Left forelimb (tissue), 1 donor: ENCODE measurements at regions not wholly inside any gene's neighbourhood (a gene's known extent, or its start where the extent isn't known, plus 50 kb on each side); places are given as distances from the start of the nearest gene placed in this dataset.

Experiments
- DNase-seq: peaks from one replicate; pipeline ENCODE4 v3.0.0-alpha.2; 2018; ENCODE audit warnings: low spot score

DNA sequence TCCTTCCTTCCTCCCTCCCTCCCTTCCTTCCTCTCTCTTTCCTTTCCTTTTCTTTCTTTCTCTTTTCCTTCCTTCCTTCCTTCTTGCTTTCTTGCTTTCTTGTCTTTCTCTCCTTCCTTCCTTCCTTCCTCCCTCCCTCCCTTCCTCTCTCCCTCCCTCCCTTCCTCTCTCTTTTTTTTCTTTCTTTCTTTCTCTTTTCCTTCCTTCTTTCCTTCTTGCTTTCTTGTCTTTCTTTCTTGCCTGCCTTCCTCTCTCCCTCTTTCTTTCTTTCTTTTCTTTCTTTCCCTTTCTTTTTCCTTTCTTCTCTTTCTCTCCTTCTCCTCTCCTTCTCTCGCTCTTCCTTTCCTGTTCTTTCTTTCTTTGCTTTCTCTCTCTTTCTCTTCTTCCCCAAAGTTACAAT lies 728.4 kb upstream of the ADAMTS5 start:
- no peak for DNase-seq

DNA sequence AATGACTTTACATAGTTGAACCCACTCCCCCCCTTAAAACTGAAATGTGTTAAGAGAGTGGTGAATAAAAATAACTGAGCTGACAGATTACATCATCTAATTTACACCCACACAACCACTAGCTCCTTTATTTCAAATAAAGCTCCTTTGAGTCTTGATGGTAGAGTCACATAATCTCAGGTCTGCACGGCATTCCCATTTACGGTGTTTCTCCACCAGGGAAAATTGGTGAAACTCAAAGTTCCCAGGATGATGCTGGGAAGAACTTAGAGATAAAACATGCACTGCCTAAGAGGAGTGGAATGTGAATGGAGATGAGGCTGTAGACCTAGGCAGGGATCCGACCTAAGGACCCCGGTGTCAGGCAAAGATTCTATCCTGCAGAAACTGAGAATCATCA lies 727.8 kb upstream of the ADAMTS5 start:
- DNase-seq: no peak

DNA sequence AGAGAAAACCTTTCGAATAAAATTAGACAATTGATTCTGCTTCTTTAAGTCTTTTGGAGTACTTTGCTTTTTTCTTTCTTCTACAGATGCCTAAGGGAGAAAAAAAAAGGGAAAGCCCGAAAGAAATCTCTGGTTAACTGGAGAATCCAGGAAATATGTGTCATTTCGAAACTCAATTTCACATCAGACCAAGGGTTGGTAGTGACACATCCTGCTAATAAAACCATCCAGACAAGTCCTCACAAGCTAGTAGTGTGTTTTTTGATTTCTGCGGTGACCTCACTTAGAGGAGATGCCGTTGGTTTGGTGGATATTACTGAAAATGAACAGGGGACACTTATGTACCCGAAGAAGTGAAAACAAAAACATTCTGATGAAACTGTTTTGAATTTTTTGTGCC lies 726.5 kb upstream of the ADAMTS5 start:
- DNase-seq: no peak

- DNase-seq: no peak
Measured at GRCh38 chr21:27691516-27691915, 724.6 kb upstream of the ADAMTS5 start.

DNA sequence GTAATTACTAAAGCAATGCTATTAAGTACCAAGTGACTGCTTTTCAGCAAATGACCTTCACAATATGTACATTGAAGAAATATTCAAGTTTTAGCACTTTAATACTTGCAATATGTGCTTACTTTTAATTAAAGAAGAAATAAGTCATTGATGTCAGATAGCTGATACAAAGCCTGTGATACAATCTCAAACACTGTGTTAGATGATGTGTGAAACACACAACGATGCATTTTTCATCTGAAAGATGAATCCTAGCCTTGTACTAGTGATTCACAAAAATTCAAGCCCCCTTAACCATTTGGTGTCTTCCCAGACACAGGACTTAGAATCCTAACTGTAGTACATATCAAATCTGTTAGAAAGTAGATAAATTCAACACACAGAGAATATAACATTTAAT lies 724.1 kb upstream of the ADAMTS5 start:
- DNase-seq: no peak

GRCh38 chr21:27690426-27690825 lies 723.5 kb upstream of the ADAMTS5 start:
- no peak for DNase-seq

- no peak for DNase-seq
Measured at GRCh38 chr21:27688773-27689172, 721.9 kb upstream of the ADAMTS5 start.

DNA sequence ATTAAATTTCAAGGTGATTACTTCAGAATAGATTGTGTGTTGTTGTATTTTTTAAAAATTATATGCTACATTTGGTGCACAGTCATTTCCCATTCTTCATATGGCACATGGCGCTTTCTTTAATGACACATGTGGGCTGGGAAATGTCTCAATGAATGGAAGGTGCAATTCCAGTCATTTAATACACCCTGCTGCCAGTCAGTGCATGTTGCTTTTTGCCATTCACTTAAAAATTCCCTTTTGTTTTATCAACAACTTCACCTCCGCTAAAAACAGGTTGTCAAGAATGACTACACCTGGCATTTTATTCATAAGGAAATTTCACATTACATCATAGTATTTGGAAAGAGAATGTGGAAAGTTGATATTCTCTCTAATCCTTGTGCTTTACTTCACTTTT lies 716.4 kb upstream of the ADAMTS5 start:
- DNase-seq: no peak

DNA sequence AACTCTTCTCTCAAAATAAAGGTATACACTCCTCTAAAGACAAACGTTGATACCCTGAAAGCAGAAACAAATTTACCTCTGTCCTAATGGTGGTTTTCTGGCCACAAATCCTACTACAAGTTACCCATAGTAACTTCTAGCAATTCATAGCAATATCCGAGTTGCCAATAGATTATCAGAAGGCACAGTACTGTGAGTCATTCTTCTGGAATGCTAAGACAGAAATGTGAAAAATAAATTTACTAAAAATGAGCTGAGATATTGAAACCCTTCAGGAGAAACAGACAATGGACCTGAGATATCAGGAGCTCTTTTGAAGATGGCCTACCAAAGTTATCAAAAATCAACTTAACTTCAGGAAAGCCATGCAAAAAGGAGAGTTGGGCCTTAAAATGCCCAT lies 715.0 kb upstream of the ADAMTS5 start:
- no peak for DNase-seq

DNA sequence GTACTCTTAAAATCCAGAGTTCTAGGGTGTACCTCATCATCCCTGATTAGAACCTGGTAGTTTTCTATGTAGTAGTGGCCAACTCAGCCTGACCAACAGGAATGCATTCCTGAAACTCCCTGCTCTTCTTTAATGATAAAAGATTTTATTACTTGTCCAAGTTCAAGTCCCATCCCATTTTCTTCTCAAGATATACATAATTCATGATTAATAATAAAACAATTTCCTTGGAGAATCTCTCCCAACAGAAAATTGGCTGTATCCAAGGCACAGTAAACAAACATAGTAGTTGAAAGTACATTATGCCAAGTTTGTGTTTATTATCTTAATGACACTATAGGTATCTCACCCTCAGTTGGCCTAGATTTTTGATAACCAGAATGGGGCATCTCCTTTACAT lies 714.1 kb upstream of the ADAMTS5 start:
- no peak for DNase-seq

- no peak for DNase-seq
Measured at GRCh38 chr21:27680181-27680580, 713.3 kb upstream of the ADAMTS5 start.

- DNase-seq: no peak
Measured at GRCh38 chr21:27678511-27678910, 711.6 kb upstream of the ADAMTS5 start.

DNA sequence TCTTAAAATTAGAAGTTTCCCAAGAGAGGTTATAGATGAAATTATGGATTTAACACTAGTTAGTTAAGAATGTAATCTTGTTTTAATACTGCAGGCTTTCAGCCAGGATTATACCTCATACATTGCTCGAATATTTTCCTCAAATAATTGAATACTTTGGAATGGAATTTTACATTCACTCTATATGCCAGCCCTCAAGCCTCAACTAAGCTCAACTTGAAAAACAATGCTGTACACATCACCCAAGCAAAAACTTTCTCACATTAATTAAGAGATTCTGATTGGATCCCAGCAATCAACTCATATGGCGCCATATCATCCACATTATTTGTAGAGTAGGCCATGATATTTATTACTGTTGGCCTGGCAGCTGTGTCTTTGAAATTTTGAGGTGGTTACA lies 710.7 kb upstream of the ADAMTS5 start:
- DNase-seq: no peak

DNA sequence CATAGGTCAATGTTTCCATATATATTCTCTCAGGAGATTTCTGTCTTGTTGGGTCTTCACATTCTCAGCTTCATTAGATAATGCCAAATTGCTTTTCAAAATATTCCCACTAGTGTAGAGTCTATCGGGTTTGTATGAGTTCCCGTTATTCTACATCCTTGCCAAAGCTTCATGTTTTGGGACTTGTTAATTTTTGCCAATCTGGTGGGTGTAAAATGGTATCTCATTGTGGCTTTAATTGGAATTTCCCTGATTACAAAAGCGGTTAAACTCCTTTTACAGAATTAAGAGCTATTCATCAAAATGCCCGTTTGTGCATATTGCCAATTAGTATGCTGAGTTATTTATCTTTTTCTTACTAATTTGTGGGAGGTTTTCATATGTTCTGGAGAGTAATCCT lies 708.4 kb upstream of the ADAMTS5 start:
- DNase-seq: no peak

DNA sequence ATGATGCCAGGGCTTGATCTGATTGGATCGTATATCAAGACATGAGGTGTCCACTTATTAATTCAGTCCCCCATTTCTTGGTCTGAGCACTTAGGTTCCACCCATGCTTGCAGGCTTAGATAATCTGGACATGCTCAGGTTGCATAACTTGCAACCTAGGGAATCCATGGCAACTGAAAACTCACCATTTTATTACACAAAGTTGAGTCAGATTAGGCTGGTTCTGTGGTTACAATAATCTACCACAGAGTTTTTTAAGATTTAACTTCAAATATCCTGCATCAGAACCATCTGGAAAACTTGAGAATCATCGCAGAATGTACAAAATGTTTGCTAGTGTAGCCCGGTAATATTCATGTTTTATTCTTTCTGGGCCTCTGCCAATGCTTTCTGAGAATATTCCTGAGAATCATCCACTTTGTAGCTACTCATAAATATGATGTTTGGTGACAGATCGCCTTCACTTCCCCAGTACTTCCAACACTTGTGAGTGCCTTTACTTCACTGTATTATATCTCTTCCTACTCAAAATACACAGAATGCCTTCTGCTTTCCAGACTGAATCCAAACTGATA lies 707.2 kb upstream of the ADAMTS5 start:
- no peak for DNase-seq

DNA sequence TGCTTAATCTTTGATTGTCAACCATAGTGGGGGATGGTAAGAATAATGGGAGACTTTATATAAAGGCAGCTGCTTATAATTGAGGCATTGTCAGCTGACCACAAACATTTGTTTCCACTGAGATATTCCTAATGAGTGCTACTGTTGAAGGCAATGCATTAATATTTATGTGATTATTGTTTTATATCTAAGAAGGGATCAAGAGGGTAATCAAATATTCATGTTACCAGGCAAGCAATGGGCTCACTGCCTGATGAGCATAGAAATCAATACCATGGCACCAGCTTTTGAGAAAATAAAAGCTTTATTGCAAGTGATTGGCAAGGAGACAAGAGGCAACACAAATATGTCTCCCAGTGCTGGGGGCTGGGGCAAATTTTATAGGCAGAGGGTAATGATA lies 706.7 kb upstream of the ADAMTS5 start:
- no peak for DNase-seq

DNA sequence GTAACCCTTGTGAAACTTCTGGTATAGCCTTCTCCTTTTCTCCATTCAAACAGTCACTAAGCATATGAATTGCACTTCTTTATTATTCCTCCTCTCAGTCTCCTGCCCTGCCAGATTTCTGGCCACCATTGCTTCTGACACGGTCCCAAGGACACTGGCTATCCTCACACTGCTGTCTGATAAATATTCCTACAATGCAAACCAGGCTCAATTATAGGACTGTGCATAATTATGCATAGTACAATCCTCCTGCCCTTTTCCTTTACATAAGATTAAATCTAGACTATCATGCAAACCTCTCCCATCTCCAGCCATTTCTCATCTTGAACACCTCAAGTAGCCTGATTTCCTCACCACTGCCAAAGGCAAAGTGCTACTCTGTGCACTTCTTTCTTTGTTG lies 704.3 kb upstream of the ADAMTS5 start:
- no peak for DNase-seq

- DNase-seq: no peak
Measured at GRCh38 chr21:27653481-27653880, 686.6 kb upstream of the ADAMTS5 start.

DNA sequence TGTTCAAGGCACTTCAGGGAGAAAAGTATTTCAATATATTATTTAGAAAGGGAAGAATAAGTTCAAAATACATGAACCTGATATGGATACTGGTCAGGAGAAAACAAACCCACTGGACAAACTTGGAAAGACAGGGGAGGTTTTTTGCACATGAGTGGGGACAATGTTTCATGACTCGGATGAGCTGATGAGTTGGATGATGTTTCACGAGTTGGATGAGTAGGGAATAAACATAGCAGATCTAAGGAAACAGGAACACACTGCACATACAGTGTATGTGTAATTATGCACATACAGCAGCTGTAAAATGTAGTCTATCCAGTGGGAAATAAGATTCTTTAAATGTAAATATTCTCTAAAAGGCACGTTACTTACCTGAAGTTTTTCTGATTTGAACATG lies 682.9 kb upstream of the ADAMTS5 start:
- no peak for DNase-seq

DNA sequence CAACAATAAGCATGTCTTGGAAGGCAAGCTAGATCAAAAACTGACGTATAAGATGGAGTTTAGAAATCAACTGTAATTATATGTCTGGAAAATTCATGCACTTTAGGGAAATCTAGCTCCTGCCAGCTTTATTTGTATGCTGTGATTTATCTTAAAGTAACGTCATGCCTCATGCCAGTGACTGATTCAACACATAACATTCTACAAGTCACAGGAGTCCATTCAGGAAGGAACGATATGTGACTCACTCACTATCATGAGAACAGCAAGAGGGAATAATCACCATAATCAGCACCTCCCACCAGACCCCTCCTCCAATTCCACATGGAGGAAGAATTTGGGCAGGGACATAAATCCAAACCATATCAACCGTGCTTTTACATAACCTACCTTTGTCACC lies 682.4 kb upstream of the ADAMTS5 start:
- no peak for DNase-seq

DNA sequence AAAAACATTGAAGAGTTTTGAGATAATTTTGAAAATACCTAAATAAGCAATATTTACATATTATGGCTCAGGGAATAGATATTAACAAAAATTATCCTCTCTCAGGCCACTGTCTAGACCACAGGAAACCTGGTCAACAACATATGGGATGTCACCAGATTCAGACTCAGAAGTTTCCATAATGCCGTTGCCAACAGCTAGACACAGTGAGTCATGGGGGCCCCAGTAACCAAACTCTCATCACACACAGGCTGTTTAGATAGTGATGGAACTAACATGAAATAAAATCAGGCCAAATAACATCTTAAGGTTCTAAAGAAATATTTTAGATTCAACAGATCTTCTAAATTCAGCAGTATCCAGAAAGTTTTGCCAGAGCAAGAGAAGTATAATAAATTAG lies 681.7 kb upstream of the ADAMTS5 start:
- no peak for DNase-seq

GRCh38 chr21:27647921-27648320 lies 681.0 kb upstream of the ADAMTS5 start:
- no peak for DNase-seq

DNA sequence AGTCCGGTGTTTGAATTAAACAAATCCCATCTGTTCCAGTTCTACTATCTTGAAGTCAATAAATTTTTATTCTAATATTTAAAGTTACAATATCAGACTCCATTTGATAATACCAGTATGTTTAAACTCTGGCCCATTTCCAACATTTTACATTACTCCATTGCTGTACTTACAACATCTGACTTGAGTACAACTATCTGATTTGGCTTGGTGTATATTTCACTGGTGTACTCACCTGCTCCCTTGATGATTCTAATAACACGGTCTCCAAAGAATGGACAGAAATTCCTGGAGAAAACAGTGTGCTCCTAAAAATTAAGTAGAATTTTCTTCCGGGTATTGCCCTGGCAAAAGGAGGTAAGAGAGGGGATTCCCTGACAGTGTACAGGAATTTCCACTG lies 680.5 kb upstream of the ADAMTS5 start:
- no peak for DNase-seq

GRCh38 chr21:27646691-27647090 lies 679.8 kb upstream of the ADAMTS5 start:
- DNase-seq: no peak

DNA sequence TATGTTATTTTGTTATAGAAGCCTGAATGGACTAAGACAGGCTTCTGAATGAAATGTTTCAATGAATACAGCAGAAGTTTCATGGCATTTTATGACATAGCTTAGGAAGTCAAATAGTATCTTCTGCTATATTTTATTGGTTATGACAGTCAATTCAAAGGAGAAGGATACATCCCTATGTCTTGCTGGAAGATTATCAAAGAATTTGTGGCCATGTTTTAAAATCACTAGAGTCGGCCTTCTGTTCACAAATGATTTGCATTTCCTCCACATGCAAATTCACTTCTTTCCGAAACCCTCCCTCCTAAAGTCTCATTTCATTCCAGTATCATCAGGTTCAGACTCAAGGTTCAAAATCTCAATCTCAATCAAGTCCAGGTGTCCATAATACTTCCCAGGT lies 679.2 kb upstream of the ADAMTS5 start:
- DNase-seq: no peak
